ENCODE measurements at regions not wholly inside any gene's neighbourhood (a gene's known extent, or its start where the extent isn't known, plus 50 kb on each side); places are given as distances from the start of the nearest gene placed in this dataset.

DNA sequence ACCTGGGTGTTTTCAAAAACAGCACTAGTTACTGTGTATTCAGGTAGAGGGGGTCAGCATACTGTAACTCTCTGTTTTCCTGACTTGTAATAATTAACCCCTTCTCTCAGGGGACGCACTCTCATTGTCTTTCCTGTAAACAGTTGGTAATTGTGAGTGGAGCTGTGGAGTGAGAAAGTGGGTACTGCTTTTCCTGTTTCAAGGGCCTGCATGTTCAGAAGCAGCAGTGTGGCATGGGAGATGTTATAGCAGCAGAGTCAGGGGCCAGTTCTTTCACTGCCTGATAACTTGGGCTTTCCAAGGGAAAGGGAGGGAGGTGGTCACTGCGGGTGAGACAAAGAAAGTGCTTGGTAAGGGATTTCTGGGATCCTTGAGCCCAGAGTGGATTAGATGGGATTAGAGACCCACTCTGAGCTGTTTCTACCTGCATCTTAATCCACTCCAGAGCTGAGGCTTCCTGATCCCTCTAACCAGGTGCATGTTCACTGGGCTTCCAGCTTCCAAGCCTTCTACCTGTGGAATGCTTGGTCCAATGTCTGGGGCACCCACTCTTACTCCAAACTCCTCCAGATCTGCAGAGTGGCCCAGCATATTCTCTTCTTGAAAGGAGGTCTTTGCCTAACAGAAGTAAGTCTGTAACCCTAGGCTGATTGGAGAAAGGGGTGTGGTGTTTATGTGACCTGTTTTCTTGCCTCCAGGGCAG, 105.2 kb downstream of the RPLP1 start:
- intact Hi-C loops (cut with DNase I), result no loop called here
- TF ChIP-seq EP300 (IDR thresholded peaks at IDR 0.05) (no peak), POLR2AphosphoS5 (IDR thresholded peaks at IDR 0.05) (no peak), POLR2A (IDR thresholded peaks at IDR 0.05; ENCODE audit: low read depth) (no peak)
- TF ChIP-seq, protein P1, sequence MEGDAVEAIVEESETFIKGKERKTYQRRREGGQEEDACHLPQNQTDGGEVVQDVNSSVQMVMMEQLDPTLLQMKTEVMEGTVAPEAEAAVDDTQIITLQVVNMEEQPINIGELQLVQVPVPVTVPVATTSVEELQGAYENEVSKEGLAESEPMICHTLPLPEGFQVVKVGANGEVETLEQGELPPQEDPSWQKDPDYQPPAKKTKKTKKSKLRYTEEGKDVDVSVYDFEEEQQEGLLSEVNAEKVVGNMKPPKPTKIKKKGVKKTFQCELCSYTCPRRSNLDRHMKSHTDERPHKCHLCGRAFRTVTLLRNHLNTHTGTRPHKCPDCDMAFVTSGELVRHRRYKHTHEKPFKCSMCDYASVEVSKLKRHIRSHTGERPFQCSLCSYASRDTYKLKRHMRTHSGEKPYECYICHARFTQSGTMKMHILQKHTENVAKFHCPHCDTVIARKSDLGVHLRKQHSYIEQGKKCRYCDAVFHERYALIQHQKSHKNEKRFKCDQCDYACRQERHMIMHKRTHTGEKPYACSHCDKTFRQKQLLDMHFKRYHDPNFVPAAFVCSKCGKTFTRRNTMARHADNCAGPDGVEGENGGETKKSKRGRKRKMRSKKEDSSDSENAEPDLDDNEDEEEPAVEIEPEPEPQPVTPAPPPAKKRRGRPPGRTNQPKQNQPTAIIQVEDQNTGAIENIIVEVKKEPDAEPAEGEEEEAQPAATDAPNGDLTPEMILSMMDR (IDR thresholded peaks at IDR 0.05), result no peak
- peaks cover 0 to 3% (median 0%) of the 10 kb centered on the region in 4 donors for H3K27me3 ChIP-seq
- peaks cover 0 to 9% (median 4%) of the 10 kb centered on the region in 4 donors for H3K4me1 ChIP-seq
- no peaks in the 10 kb centered on the region for H3K36me3 ChIP-seq
- DNase-seq (ENCODE audit: extremely low spot score), result no peak
- no peak overlapping the region for H3K4me3 ChIP-seq
- H3K9me3 ChIP-seq, result peaks cover 0 to 5% (median 0%) of the 10 kb centered on the region in 4 donors
- WGBS, result 81% methylated on average over 2 of the region's 2 CpGs
- peak overlapping the region in 1 of 4 donors; percentile 32 for H3K27ac ChIP-seq (replicated peaks in 1 of 4)

DNA sequence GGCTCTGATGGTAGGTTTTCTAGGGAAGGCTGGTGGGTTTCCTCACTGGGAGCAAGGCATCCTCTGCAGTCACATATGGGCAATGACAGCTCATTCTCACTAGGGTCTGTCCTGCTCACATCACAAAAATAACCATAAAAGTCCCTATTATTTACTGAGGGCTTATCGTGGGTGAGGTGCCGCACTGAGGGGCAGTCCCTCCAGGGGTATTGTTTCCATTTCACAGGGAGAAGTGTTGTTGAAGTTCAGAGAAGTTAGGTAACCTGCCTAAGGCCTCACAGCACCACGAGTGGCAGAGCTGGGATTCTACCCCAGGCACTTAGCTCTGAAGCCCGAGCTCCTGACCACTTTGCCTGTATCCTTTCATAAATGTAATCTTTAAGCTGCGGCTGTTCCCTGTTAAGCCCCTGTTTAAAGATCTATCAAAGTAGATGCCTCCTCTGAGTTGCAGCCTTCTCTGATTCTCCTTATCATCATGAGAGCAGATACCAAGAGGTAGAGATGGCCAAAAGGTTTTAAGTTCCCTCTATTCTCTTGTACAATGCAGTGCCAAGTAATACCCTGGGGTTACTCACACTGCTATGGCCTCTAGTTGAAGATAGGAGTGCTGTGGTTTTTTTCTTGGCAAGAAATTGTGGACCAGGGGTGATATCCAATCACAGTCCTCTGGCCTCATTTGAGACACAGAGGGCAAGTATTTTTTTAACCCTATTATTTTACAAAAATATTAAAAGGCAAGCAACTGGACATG, 107.0 kb downstream of the RPLP1 start:
- TF ChIP-seq POLR2AphosphoS5 (IDR thresholded peaks at IDR 0.05) (no peak), EP300 (IDR thresholded peaks at IDR 0.05) (no peak), POLR2A (IDR thresholded peaks at IDR 0.05; ENCODE audit: low read depth) (no peak)
- TF ChIP-seq, protein P1 (IDR thresholded peaks at IDR 0.05), result no peak
- intact Hi-C loops (cut with DNase I), result no loop called here
- 67% methylated on average over 5 of the region's 5 CpGs for WGBS
- peaks cover 0 to 13% (median 0%) of the 10 kb centered on the region in 4 donors for H3K27me3 ChIP-seq
- peaks cover 0 to 9% (median 4%) of the 10 kb centered on the region in 4 donors for H3K4me1 ChIP-seq
- H3K9me3 ChIP-seq, result no peaks in the 10 kb centered on the region
- H3K4me3 ChIP-seq, result no peak overlapping the region
- H3K27ac ChIP-seq (replicated peaks in 1 of 4), result no peak overlapping the region
- H3K36me3 ChIP-seq, result no peaks in the 10 kb centered on the region
- DNase-seq (ENCODE audit: extremely low spot score), result no peak

DNA sequence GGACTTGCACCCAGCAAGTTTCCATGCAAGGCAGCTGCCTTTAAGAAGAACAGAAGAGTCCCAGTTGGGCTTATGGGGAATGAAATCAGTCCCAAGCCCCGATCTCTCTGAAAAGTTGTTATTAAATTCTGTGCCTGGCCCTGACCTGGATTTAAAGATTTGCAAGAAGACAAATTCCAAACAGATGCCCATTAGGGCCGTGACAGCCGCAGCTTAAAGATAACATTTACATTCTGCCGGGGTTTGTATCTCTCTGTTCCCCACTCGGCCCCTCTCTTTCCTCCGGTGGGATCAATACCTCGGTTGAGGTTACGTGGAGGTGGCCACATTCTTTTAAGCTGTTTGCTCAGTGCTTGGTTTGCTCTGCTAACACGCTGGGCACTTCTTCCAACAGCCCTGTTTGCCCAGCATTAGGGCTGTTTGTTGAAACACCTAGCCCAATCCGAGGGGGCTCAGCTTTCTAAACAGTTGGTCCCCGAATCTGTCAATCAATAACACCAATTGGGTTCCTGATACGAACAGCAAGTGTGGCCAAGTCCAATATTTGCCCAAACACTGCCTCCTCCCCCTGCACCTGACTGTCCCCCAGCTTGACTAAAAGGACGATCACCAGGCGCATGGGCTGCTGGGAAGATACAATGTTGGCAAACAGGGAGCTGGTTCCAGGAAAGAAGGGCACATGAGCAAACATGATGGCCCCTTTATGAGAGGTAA, 108.6 kb downstream of the RPLP1 start:
- intact Hi-C loops (cut with DNase I), result no loop called here
- 79% methylated on average over 12 of the region's 14 CpGs for WGBS
- no peak for DNase-seq (ENCODE audit: extremely low spot score)

DNA sequence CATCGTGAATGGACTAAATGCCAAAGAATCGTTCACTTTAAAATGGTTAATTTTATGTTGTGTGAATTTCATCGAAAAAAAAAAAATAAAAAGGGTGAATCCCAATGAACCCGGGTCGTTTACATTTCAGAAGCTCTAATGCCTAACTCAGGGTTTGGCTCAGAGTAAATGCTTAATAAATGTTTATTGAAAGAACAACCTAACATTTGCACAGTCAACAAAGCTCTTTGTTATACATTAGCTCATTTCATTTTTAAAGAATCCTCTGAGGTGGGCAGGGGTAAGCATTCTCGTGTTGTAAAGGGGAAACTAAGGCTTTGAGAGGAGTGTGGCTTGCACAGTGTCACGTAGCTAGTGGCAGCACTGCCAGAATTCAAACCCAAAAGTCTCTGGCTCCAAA, 109.5 kb downstream of the RPLP1 start:
- H3K9me3 ChIP-seq, result no peaks in the 10 kb centered on the region
- no peak for DNase-seq (ENCODE audit: extremely low spot score)
- no peaks in the 10 kb centered on the region for H3K36me3 ChIP-seq
- H3K4me3 ChIP-seq, result no peak overlapping the region
- no peak overlapping the region for H3K27ac ChIP-seq (replicated peaks in 1 of 4)
- WGBS, result 64% methylated on average over 7 of the region's 7 CpGs
- peaks cover 0 to 13% (median 0%) of the 10 kb centered on the region in 4 donors for H3K27me3 ChIP-seq
- no peak for TF ChIP-seq POLR2A (IDR thresholded peaks at IDR 0.05; ENCODE audit: low read depth)
- no peak for TF ChIP-seq EP300 (IDR thresholded peaks at IDR 0.05)
- TF ChIP-seq, protein P1 (IDR thresholded peaks at IDR 0.05), result no peak
- TF ChIP-seq POLR2AphosphoS5 (IDR thresholded peaks at IDR 0.05), result no peak
- intact Hi-C loops (cut with DNase I), result no loop called here
- peaks cover 0 to 9% (median 3%) of the 10 kb centered on the region in 4 donors for H3K4me1 ChIP-seq

More for the DNA sequence above, 108.6 kb downstream of the RPLP1 start:
- Histone ChIP-seq H3K9me3 (no peaks in the 10 kb centered on the region), H3K27ac (replicated peaks in 1 of 4) (no peak overlapping the region), H3K27me3 (peaks cover 0 to 13% (median 0%) of the 10 kb centered on the region in 4 donors), H3K36me3 (no peaks in the 10 kb centered on the region), H3K4me1 (peaks cover 0 to 9% (median 4%) of the 10 kb centered on the region in 4 donors), H3K4me3 (no peak overlapping the region)
- TF ChIP-seq EP300 (IDR thresholded peaks at IDR 0.05), result no peak
- no peak for TF ChIP-seq POLR2AphosphoS5 (IDR thresholded peaks at IDR 0.05)
- TF ChIP-seq, protein P1 (IDR thresholded peaks at IDR 0.05), result no peak
- TF ChIP-seq POLR2A (IDR thresholded peaks at IDR 0.05; ENCODE audit: low read depth), result no peak

Measured in esophagus muscularis mucosa (tissue), 4 donors.